ENCODE measurements at regions not wholly inside any gene's neighbourhood (a gene's known extent, or its start where the extent isn't known, plus 50 kb on each side); places are given as distances from the start of the nearest gene placed in this dataset.

DNA sequence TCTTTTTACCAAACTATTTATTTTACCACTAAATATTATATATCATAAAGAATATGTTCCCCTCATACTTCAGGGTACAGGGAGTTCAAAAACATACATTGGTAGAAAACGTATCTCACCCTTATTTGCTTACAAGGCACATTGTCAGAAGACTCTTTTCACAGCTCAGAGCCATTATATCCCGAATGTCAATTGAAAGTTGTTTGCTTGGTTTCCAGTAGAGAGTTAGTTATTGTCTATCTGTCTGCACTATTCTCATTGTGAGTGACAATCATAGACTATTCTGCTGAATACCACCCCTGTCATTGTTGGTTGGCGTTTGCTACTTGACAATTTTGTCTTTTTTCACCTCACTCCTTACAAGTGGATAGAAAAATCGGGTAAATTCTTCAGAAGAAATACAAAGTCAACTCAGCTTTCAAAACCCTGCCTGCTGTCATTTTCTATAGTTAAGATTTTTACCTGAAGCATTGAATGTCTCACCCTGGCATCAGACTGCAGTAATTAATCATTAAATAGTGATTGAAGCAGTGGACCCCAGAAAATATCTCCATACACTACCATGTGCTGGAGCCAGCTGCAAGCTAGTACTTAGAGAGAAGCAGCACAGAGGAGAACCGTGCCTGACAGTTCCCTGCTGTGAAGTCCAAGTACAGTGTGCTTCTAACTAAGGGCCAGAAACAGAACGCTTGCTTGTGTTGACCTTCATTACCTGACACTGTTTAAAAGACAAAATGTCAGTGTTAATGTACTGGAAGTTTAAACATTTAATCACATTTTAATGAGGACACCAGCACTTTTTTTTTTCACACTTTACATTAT, 510.6 kb downstream of the RERGL start:
- TF ChIP-seq GATA2 (IDR thresholded peaks at IDR 0.05; ENCODE audit: low read depth, low read length) (no peak), GATA3 (IDR thresholded peaks at IDR 0.05; ENCODE audit: low read depth, low read length) (no peak)
